Activated naive CD4-positive, alpha-beta T cell treated with anti-CD3 and anti-CD28 coated beads, Interleukin-2, amount 50 U/mL, for 16 hours (primary cell): ENCODE measurements at regions not wholly inside any gene's neighbourhood (a gene's known extent, or its start where the extent isn't known, plus 50 kb on each side); places are given as distances from the start of the nearest gene placed in this dataset.

Experiments
- DNase-seq: peaks from one replicate; pipeline ENCODE4 v3.0.0-alpha.2; 2020

- DNase-seq: no peak
These were observed 68.7 kb upstream of the KCNG1 start for GRCh38 chr20:51091406-51092195.

- no peak for DNase-seq
These were observed 66.9 kb upstream of the KCNG1 start for GRCh38 chr20:51089840-51090239.

- no peak for DNase-seq
These were observed 66.4 kb upstream of the KCNG1 start for GRCh38 chr20:51089272-51089781.

GRCh38 chr20:51087266-51087665, 64.4 kb upstream of the KCNG1 start:
- DNase-seq: no peak

- DNase-seq: no peak
These were observed 62.9 kb upstream of the KCNG1 start for GRCh38 chr20:51085769-51086168.

GRCh38 chr20:51084593-51085377, 61.9 kb upstream of the KCNG1 start:
- no peak for DNase-seq

GRCh38 chr20:51083447-51083846, 60.5 kb upstream of the KCNG1 start:
- no peak for DNase-seq

GRCh38 chr20:51082988-51083387, 60.1 kb upstream of the KCNG1 start:
- DNase-seq: no peak

GRCh38 chr20:51080516-51080915, 57.6 kb upstream of the KCNG1 start:
- DNase-seq: no peak

- no peak for DNase-seq
These were observed 56.6 kb upstream of the KCNG1 start for GRCh38 chr20:51079488-51079887.

GRCh38 chr20:51077686-51078060, 54.8 kb upstream of the KCNG1 start:
- no peak for DNase-seq

- no peak for DNase-seq
These were observed 54.1 kb upstream of the KCNG1 start for GRCh38 chr20:51076786-51077685.

GRCh38 chr20:51074062-51074461, 51.2 kb upstream of the KCNG1 start:
- DNase-seq: no peak
